Chondrocyte (in vitro differentiated cells): ENCODE measurements at regions not wholly inside any gene's neighbourhood (a gene's known extent, or its start where the extent isn't known, plus 50 kb on each side); places are given as distances from the start of the nearest gene placed in this dataset.

Experiments used
- DNase-seq: peaks from one replicate; pipeline ENCODE4 v3.0.0; 2021; ENCODE audit warnings: mixed read lengths, low spot score
- H3K27ac Mint-ChIP-seq: one replicate; pipeline ENCODE4 v1.8.0; 2021; ENCODE audit warnings: mild to moderate bottlenecking, moderate library complexity, mixed read lengths; ENCODE audit not compliant: unreplicated experiment
- H3K27me3 Mint-ChIP-seq: 2 replicates; pipeline ENCODE4 v1.8.0; 2021; ENCODE audit warnings: low read depth, mixed read lengths
- H3K36me3 Mint-ChIP-seq: 2 replicates; pipeline ENCODE4 v1.8.0; 2021; ENCODE audit warnings: low read depth, mixed read lengths
- H3K4me1 Mint-ChIP-seq: 2 replicates; pipeline ENCODE4 v1.8.0; 2021; ENCODE audit warnings: low read depth, mild to moderate bottlenecking, mixed read lengths
- H3K4me3 Mint-ChIP-seq: one replicate; pipeline ENCODE4 v1.8.0; 2021; ENCODE audit warnings: mild to moderate bottlenecking, moderate library complexity, mixed read lengths; ENCODE audit not compliant: unreplicated experiment
- H3K9me3 Mint-ChIP-seq: 2 replicates; pipeline ENCODE4 v1.8.0; 2021; ENCODE audit warnings: low read depth, mixed read lengths
- CTCF ChIP-seq: fragments of 200-600 bp; sonication (generic); IDR thresholded peaks from 2 replicates; pipeline ENCODE4 v1.5.0; 2021; ENCODE audit warnings: antibody characterized with exemption, mild to moderate bottlenecking, moderate library complexity

GRCh38 chr1:240029418-240029817 lies 62.3 kb upstream of the FMN2 start:
- Mint-ChIP-seq H3K36me3 (no peaks in the 10 kb centered on the region), H3K27me3 (no peaks in the 10 kb centered on the region), H3K4me1 (peaks cover 16% of the 10 kb centered on the region), H3K27ac (no peak overlapping the region), H3K4me3 (no peak overlapping the region), H3K9me3 (no peaks in the 10 kb centered on the region)
- no peak for DNase-seq
- TF ChIP-seq CTCF: no peak

- Mint-ChIP-seq H3K9me3 (no peaks in the 10 kb centered on the region), H3K27me3 (no peaks in the 10 kb centered on the region), H3K4me3 (no peak overlapping the region), H3K4me1 (peaks cover 16% of the 10 kb centered on the region), H3K27ac (peak overlapping the region; percentile 38), H3K36me3 (no peaks in the 10 kb centered on the region)
- DNase-seq: no peak
- no peak for TF ChIP-seq CTCF
These were observed 61.4 kb upstream of the FMN2 start for GRCh38 chr1:240030236-240030635.

GRCh38 chr1:240031009-240031408 lies 60.7 kb upstream of the FMN2 start:
- Mint-ChIP-seq H3K27me3 (no peaks in the 10 kb centered on the region), H3K4me3 (no peak overlapping the region), H3K36me3 (no peaks in the 10 kb centered on the region), H3K27ac (peak overlapping the region; percentile 60), H3K4me1 (peaks cover 16% of the 10 kb centered on the region), H3K9me3 (no peaks in the 10 kb centered on the region)
- TF ChIP-seq CTCF: peak; percentile 50
- DNase-seq: no peak

- TF ChIP-seq CTCF: no peak
- no peaks in the 10 kb centered on the region for H3K36me3 Mint-ChIP-seq
- H3K9me3 Mint-ChIP-seq: peaks cover 4% of the 10 kb centered on the region
- H3K27ac Mint-ChIP-seq: no peak overlapping the region
- no peak for DNase-seq
- H3K4me3 Mint-ChIP-seq: no peak overlapping the region
- no peaks in the 10 kb centered on the region for H3K27me3 Mint-ChIP-seq
- H3K4me1 Mint-ChIP-seq: peaks cover 16% of the 10 kb centered on the region
These were observed 60.3 kb upstream of the FMN2 start for GRCh38 chr1:240031414-240031813.

GRCh38 chr1:240033406-240033805 lies 58.3 kb upstream of the FMN2 start:
- DNase-seq: no peak
- no peak for TF ChIP-seq CTCF
- peaks cover 16% of the 10 kb centered on the region for H3K4me1 Mint-ChIP-seq
- no peak overlapping the region for H3K27ac Mint-ChIP-seq
- peaks cover 9% of the 10 kb centered on the region for H3K9me3 Mint-ChIP-seq
- H3K4me3 Mint-ChIP-seq: no peak overlapping the region
- H3K27me3 Mint-ChIP-seq: no peaks in the 10 kb centered on the region
- H3K36me3 Mint-ChIP-seq: no peaks in the 10 kb centered on the region
